HG02938 (cell line): ENCODE measurements at regions not wholly inside any gene's neighbourhood (a gene's known extent, or its start where the extent isn't known, plus 50 kb on each side); places are given as distances from the start of the nearest gene placed in this dataset.
"Not testable (repeated sequence)": the region's sequence is repeated elsewhere in the genome, so short reads cannot be mapped to it uniquely, and the experiment has no call there.

Source experiments
- ATAC-seq: cut with Tn5 transposase; IDR thresholded peaks from one replicate; pipeline ENCODE4 v1.9.1; 2021; ENCODE audit warnings: mild to moderate bottlenecking, moderate library complexity; ENCODE audit not compliant: unreplicated experiment

GRCh38 chr22:48936391-48936790 is 891.3 kb downstream of the BRD1 start:
- ATAC-seq, result no peak

GRCh38 chr22:48934446-48934845 is 893.2 kb downstream of the BRD1 start:
- ATAC-seq, result no peak

- no peak for ATAC-seq
These were observed 896.2 kb downstream of the BRD1 start for GRCh38 chr22:48931452-48931851.

GRCh38 chr22:48929276-48929790 is 898.3 kb downstream of the BRD1 start:
- ATAC-seq, result no peak

GRCh38 chr22:48927591-48927990 is 900.1 kb downstream of the BRD1 start:
- no peak for ATAC-seq

- no peak for ATAC-seq
These were observed 901.0 kb downstream of the BRD1 start for GRCh38 chr22:48926643-48927042.

GRCh38 chr22:48926136-48926535 is 901.5 kb downstream of the BRD1 start:
- no peak for ATAC-seq

- ATAC-seq, result no peak
These were observed 902.2 kb downstream of the BRD1 start for GRCh38 chr22:48925450-48925849.

GRCh38 chr22:48923996-48924395 is 903.7 kb downstream of the BRD1 start:
- ATAC-seq, result no peak

- no peak for ATAC-seq
These were observed 904.4 kb downstream of the BRD1 start for GRCh38 chr22:48923165-48923865.

GRCh38 chr22:48921411-48921903 is 906.2 kb downstream of the BRD1 start:
- no peak for ATAC-seq

GRCh38 chr22:48920776-48921241 is 906.9 kb downstream of the BRD1 start:
- ATAC-seq, result no peak

- no peak for ATAC-seq
These were observed 907.7 kb downstream of the BRD1 start for GRCh38 chr22:48919851-48920589.

- ATAC-seq, result no peak
These were observed 908.5 kb downstream of the BRD1 start for GRCh38 chr22:48919187-48919590.

GRCh38 chr22:48918585-48919186 is 909.0 kb downstream of the BRD1 start:
- no peak for ATAC-seq

- ATAC-seq, result not testable (repeated sequence)
These were observed 915.2 kb downstream of the BRD1 start for GRCh38 chr22:48912356-48913066.

GRCh38 chr22:48911647-48912046 is 916.0 kb downstream of the BRD1 start:
- not testable (repeated sequence) for ATAC-seq

- ATAC-seq, result not testable (repeated sequence)
These were observed 916.6 kb downstream of the BRD1 start for GRCh38 chr22:48911067-48911466.

- ATAC-seq, result no peak
These were observed 919.1 kb downstream of the BRD1 start for GRCh38 chr22:48908547-48908946.

GRCh38 chr22:48907591-48907990 is 920.1 kb downstream of the BRD1 start:
- no peak for ATAC-seq
